WI38 (cell line): ENCODE measurements at regions not wholly inside any gene's neighbourhood (a gene's known extent, or its start where the extent isn't known, plus 50 kb on each side); places are given as distances from the start of the nearest gene placed in this dataset.

Experiments used
- H3K4me3 ChIP-seq: 2 replicates; pipeline ENCODE4 v1.5.1; 2011; ENCODE audit warnings: low read depth, mild to moderate bottlenecking, control low read depth, low read length
- TF ChIP-seq, protein P1 (sequence below): IDR thresholded peaks from 2 replicates; pipeline ENCODE4 v1.5.1; 2012; ENCODE audit warnings: low read depth, mild to moderate bottlenecking, control low read depth, low read length

DNA sequence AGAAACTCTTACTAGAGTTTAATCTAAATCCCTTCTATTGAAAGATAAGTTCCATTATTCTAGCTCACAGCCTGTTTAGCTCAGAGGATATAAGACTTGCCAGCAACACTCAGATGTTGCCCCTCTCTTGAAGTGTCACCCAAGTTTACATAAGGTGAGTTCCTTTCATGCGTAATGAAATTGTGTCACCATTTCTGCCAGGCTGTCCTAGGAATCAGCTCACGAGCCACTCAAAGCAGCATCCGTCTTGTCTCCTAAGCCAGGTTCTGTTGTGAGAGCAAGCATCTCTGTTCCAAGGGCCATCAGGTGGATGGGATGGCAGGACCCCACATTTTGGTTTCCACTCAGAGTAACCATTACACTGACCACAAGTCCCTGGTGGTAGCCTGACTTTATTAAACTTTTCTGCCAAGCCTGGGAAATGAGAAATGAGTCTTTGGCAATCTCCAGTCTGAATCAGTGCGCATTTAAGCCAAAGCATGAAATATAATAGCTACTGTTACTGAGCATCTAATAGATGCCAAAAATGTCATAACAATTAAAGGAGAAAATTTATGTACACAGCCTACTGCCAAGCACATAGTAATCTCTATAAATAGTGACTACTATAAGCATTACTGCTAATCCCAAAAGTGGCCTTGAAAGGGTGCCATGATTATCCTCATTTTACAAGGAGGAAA is 179.6 kb upstream of the MIR17HG start:
- TF ChIP-seq, protein P1, sequence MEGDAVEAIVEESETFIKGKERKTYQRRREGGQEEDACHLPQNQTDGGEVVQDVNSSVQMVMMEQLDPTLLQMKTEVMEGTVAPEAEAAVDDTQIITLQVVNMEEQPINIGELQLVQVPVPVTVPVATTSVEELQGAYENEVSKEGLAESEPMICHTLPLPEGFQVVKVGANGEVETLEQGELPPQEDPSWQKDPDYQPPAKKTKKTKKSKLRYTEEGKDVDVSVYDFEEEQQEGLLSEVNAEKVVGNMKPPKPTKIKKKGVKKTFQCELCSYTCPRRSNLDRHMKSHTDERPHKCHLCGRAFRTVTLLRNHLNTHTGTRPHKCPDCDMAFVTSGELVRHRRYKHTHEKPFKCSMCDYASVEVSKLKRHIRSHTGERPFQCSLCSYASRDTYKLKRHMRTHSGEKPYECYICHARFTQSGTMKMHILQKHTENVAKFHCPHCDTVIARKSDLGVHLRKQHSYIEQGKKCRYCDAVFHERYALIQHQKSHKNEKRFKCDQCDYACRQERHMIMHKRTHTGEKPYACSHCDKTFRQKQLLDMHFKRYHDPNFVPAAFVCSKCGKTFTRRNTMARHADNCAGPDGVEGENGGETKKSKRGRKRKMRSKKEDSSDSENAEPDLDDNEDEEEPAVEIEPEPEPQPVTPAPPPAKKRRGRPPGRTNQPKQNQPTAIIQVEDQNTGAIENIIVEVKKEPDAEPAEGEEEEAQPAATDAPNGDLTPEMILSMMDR = no peak
- H3K4me3 ChIP-seq = no peak overlapping the region

DNA sequence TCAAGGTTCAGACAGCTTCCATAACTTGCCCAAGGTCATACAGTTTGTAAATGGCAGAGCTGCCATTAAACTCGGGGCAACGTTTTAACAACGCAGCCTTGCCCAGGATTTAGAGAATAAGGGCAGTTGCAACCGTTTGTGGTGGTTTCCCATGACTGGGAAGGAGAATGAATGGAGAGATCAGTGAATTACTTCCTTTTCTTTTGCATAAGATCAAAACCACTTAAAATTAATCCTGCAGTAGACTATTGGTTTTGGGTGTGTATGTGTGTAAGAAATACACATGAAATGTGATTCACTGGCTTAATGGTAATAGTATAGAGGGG is 179.1 kb upstream of the MIR17HG start:
- H3K4me3 ChIP-seq = no peak overlapping the region
- TF ChIP-seq, protein P1 = no peak

DNA sequence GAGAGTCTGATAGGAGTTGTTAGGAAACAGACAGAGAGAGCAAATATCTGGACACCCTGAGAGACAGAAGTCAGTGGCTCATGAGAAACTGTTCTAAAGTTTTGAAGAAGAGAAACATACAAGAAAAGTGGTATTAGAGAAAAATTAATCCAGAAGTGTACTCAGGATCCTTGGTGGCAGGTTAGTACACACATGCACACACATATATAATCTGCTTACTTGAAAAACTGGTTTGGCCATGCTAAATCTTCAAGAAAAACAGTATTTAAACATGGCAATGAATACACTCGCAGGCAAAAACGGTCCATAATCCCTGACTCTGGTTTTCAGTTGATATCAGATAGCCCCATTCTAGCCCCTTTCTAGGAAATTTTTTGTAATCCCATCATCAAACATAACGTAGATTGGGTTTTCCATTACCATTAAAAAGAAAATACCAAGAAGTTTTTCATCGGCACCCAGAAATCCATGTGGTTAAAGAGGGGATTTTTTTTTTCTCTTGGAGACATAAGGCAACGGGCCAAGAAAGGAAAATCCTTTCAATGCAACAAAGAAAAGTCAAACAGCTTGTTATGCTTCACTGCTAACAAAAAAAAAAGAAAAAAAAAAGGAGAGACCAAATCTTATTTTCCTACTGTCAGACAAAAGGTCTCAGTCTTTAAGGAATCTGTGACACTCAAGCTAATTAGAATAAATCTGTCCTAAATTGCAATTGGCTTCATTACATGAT is 178.0 kb upstream of the MIR17HG start:
- TF ChIP-seq, protein P1 = no peak

DNA sequence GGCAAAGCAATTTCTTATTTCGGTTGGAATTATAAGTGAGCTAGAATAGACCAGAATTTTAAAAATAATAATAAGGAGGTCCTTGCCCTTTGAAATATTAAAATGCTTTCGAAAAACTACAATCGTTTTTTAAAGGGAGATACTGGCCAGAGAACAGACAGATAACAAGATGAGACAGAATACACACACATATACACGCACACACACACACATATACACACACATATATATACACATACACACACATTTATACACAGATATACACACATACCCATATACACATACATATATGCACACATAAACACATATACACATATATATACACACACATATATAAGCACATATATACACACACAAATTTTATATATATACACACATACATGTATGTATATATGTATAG is 175.3 kb upstream of the MIR17HG start:
- TF ChIP-seq, protein P1 = no peak

More for the DNA sequence above, 178.0 kb upstream of the MIR17HG start:
- H3K4me3 ChIP-seq = no peak overlapping the region

DNA sequence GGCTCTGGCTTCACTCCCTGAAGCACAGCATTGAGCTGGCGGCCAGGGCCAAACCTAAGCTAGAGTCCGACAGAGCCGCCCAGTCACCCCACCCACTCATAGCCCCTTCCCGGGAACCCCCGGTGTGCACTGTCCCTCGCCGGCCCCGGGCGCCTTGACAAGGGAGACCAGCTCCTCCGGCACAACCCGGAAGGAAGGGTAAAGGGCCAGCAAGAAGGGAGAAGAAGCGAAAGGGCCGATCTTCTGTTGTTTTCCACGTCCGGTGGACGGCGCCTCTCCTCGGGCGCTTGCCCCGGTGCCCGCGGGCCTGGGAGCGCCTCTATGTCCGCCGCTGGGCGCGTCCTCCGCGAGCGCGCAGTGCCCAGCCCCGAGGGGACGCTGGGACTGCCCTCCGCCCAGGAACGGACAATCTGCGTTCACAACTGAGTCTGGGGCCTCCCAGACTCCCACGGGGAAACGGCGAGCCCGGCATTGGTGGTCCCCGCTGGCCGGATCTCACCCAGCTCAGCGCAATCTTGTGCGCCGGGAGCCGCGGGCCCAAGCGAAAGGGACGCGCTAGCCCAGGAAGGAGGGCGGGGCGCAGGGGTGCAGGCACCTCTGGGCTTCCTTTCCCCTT is 172.5 kb upstream of the MIR17HG start:
- no peak overlapping the region for H3K4me3 ChIP-seq
- TF ChIP-seq, protein P1 = no peak

More for the DNA sequence above, 175.3 kb upstream of the MIR17HG start:
- no peak overlapping the region for H3K4me3 ChIP-seq

DNA sequence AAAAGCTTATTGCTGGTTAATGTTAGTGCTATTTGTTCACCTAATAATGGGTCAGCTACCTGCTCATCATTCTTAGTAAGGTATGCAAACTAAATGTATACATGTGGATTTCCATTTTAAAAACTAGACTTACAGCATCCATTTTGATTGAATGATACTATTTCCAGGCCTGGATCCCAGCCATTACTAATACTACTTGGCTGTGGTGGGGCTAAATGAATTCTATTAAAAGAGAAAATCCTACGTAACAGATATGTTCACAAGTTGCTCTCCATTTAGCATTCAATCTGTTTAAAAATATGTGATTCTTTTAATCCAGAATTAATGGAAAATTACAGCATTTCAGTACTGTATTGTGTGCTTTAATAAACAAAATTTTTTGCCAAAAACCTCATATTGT is 169.4 kb upstream of the MIR17HG start:
- TF ChIP-seq, protein P1 = no peak
- H3K4me3 ChIP-seq = no peak overlapping the region

DNA sequence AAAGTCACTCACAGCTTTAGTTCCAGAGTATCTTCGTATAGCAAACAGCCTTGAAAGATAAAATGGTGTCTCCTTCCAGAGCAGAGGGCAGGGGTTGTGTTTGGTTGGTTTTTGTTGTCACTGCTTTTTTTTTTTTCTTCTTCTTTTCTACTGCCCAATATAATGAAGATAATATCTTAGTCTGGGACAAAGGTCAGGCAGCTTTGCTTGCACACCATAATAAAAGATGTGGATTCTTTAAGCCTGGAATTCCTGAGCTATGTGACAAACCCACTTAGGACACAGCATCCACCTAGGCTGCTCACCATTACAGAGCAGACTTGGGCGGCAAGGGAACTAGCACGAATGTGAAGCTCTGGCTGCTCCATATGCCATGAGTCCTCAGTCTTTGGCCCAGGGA is 165.6 kb upstream of the MIR17HG start:
- TF ChIP-seq, protein P1 = no peak
- no peak overlapping the region for H3K4me3 ChIP-seq
